Keratinocyte (primary cell): ENCODE measurements at regions not wholly inside any gene's neighbourhood (a gene's known extent, or its start where the extent isn't known, plus 50 kb on each side); places are given as distances from the start of the nearest gene placed in this dataset.

Experiments
- DNase-seq: peaks from one replicate; pipeline ENCODE4 v3.0.0-alpha.2; 2011; ENCODE audit warnings: low read depth, missing footprints, low spot score
- FAIRE-seq: peaks from 2 replicates; lab custom pipeline; 2011; peaks lifted over from hg19 to GRCh38; lab: Jason Lieb, UNC
- H2AFZ ChIP-seq: 2 replicates; pipeline ENCODE4 v1.6.0; 2012; ENCODE audit warnings: low read length, control low read depth, inconsistent platforms; ENCODE audit not compliant: control insufficient read depth
- H3K27ac ChIP-seq: 2 replicates; pipeline ENCODE4 v1.5.1; 2011; ENCODE audit warnings: low read length; ENCODE audit not compliant: control insufficient read depth, insufficient read depth
- H3K27me3 ChIP-seq: 3 replicates; pipeline ENCODE4 v1.6.0; 2011; ENCODE audit warnings: low read length; ENCODE audit not compliant: control insufficient read depth, insufficient read depth; ENCODE audit errors: extremely low read depth
- H3K36me3 ChIP-seq, 2 experiments: 2 replicates in 1 of 2; 3 replicates in 1 of 2; pipeline ENCODE4 v1.5.1; 2011; ENCODE audit warnings: low read length in 2 of 2, mild to moderate bottlenecking in 1 of 2; ENCODE audit not compliant: control insufficient read depth in 2 of 2, insufficient read depth in 2 of 2; ENCODE audit errors: extremely low read depth in 1 of 2
- H3K4me1 ChIP-seq: 3 replicates; pipeline ENCODE4 v1.5.1; 2011; ENCODE audit warnings: low read length; ENCODE audit not compliant: control insufficient read depth, insufficient read depth; ENCODE audit errors: extremely low read depth
- H3K4me2 ChIP-seq: 3 replicates; pipeline ENCODE4 v1.6.0; 2011; ENCODE audit warnings: low read depth, low read length; ENCODE audit not compliant: control insufficient read depth, insufficient read depth; ENCODE audit errors: extremely low read depth
- H3K4me3 ChIP-seq, 3 experiments: fragments of 200-600 bp in 1 of 3; sonication (generic) in 1 of 3; 2 replicates in 2 of 3; 3 replicates in 1 of 3; pipeline ENCODE4 v1.5.1; 2011 to 2016; ENCODE audit warnings: low read length in 3 of 3, mild to moderate bottlenecking in 3 of 3, control low read depth in 2 of 3, inconsistent platforms in 1 of 3, low read depth in 1 of 3, mixed read lengths in 1 of 3, mixed run types in 1 of 3, moderate library complexity in 1 of 3; ENCODE audit not compliant: control insufficient read depth in 2 of 3, insufficient read depth in 2 of 3; ENCODE audit errors: extremely low read depth in 1 of 3
- H3K79me2 ChIP-seq: 2 replicates; pipeline ENCODE4 v1.6.0; 2012; ENCODE audit warnings: low read length; ENCODE audit not compliant: control insufficient read depth, insufficient read depth
- H3K9ac ChIP-seq: 3 replicates; pipeline ENCODE4 v1.6.0; 2011; ENCODE audit warnings: low read length; ENCODE audit not compliant: control insufficient read depth, insufficient read depth; ENCODE audit errors: extremely low read depth
- H3K9me1 ChIP-seq: 3 replicates; pipeline ENCODE4 v1.6.0; 2011; ENCODE audit warnings: low read length; ENCODE audit not compliant: control insufficient read depth, insufficient read depth; ENCODE audit errors: extremely low read depth
- H3K9me3 ChIP-seq: 2 replicates; pipeline ENCODE4 v1.5.1; 2012; ENCODE audit warnings: low read depth, low read length; ENCODE audit not compliant: control insufficient read depth
- H4K20me1 ChIP-seq: 3 replicates; pipeline ENCODE4 v1.6.0; 2011; ENCODE audit warnings: low read length; ENCODE audit not compliant: control insufficient read depth, insufficient read depth; ENCODE audit errors: extremely low read depth
- CTCF ChIP-seq, 3 experiments: IDR thresholded peaks in 1 of 3; conservative IDR thresholded peaks in 1 of 3; optimal IDR thresholded peaks in 1 of 3; 2 replicates in 2 of 3; 3 replicates in 1 of 3; pipeline versions ENCODE3 to v1.5.1; 2011; ENCODE audit warnings: low read length in 3 of 3, mild to moderate bottlenecking in 3 of 3, moderate library complexity in 2 of 3, control low read depth in 1 of 3, inconsistent platforms in 1 of 3; ENCODE audit not compliant: insufficient read depth in 2 of 3; ENCODE audit errors: extremely low read depth in 1 of 3
- EZH2 ChIP-seq: IDR thresholded peaks from one replicate; pipeline ENCODE4 v1.6.1; 2012; ENCODE audit warnings: inconsistent platforms, mild to moderate bottlenecking, low read length, moderate library complexity
- dilution Hi-C: fragments of 300-500 bp; cut with MboI; formaldehyde crosslinking; loops from one replicate; pipeline ENCODE4 v1.7.0; 2020; ENCODE audit warnings: low sequenced_read_pairs; ENCODE audit not compliant: extremely low pct_ligation_motif_present

DNA sequence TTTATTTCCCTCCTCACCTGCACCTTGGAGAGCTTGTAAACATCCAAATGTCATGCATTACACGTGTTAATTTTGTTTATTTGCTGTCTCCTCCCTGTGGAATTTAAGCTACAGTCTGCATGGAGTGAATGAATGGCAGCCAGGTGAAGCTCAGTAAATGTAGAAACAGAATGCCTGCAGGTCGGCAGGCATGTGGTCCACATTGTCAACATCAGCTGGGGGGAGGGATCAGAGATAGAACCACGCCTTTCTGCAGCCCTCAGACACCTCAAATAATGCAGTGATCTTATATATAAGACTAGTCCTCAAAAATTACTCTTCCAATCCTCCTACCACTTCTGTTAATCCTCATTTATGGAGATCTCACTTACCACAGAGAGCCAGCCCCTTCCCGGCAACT, 131.2 kb upstream of the KIT start:
- Histone ChIP-seq H3K27ac (no peak overlapping the region), H3K9me3 (no peaks in the 10 kb centered on the region), H4K20me1 (no peaks in the 10 kb centered on the region), H3K36me3 (no peaks in the 10 kb centered on the region), H3K4me1 (peaks cover 12% of the 10 kb centered on the region), H3K9me1 (no peaks in the 10 kb centered on the region), H3K4me2 (no peak overlapping the region), H3K79me2 (no peaks in the 10 kb centered on the region), H3K9ac (no peak overlapping the region), H3K27me3 (no peaks in the 10 kb centered on the region), H2AFZ (no peak overlapping the region), H3K4me3 (no peak overlapping the region)
- TF ChIP-seq EZH2 (no peak), CTCF (optimal IDR thresholded peaks at IDR 0.05 in 1 of 3, IDR thresholded peaks at IDR 0.05 in 1 of 3, conservative IDR thresholded peaks at IDR 0.05 in 1 of 3; ENCODE audit: extremely low read depth in 1 of 3, insufficient read depth in 2 of 3, low read length in 3 of 3) (no peak)
- DNase-seq, result no peak
- FAIRE-seq, result no peak
- dilution Hi-C loops, result no loop called here

DNA sequence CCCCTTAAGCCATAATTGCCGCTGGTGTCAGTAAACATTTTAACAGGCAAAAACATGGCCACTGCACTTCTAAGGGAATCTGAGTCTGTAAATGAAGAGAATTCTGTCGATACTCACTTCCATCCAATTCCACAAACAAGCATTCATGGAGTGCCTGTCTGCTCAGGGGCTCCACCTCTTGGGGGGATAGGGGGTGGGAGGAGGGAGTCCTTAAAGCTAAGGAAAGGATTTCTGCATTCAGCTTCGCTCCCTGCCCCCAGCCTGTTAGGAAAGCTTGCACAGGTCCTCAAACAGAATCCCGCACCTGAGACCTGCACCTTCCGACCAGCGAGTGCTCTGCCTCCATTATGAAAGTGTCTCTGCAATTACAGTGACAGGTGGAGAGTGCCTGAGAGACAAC, 130.2 kb upstream of the KIT start:
- Histone ChIP-seq H3K4me2 (no peak overlapping the region), H3K27ac (no peak overlapping the region), H4K20me1 (no peaks in the 10 kb centered on the region), H3K9me3 (no peaks in the 10 kb centered on the region), H3K36me3 (no peaks in the 10 kb centered on the region), H3K9ac (no peak overlapping the region), H3K9me1 (no peaks in the 10 kb centered on the region), H3K4me3 (no peak overlapping the region), H3K79me2 (no peaks in the 10 kb centered on the region), H3K4me1 (peaks cover 12% of the 10 kb centered on the region), H2AFZ (no peak overlapping the region), H3K27me3 (no peaks in the 10 kb centered on the region)
- TF ChIP-seq CTCF (optimal IDR thresholded peaks at IDR 0.05 in 1 of 3, IDR thresholded peaks at IDR 0.05 in 1 of 3, conservative IDR thresholded peaks at IDR 0.05 in 1 of 3; ENCODE audit: extremely low read depth in 1 of 3, insufficient read depth in 2 of 3, low read length in 3 of 3) (no peak), EZH2 (no peak)
- no peak for DNase-seq
- no peak for FAIRE-seq
- dilution Hi-C loops, result no loop called here
